ENCODE measurements at regions not wholly inside any gene's neighbourhood (a gene's known extent, or its start where the extent isn't known, plus 50 kb on each side); places are given as distances from the start of the nearest gene placed in this dataset.

DNA sequence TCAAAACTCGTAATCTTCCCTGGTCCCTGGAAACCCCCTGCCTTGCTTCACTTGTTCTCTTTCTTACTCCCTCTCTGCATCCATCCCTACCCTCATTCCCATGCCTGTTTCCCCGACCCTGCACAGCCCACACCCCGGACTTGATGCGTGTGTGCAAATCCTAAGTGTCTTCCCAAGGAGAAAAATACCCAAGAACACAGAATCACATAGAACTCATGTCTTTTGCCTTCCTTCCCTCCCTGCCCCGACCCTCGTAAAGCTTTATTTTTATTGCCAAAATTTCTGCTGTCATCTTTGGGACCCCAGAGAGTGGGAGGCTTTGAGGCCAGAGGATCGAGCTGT lies 169.6 kb upstream of the PMEPA1 start:
- BruUV-seq (replicated peaks), result no TSS peak
- no peak for TF ChIP-seq NRF1 (conservative IDR thresholded peaks at IDR 0.05; ENCODE audit: low read depth, low read length)
- no peak for TF ChIP-seq CREB1 (IDR thresholded peaks at IDR 0.05; ENCODE audit: low read depth)
- no peak for TF ChIP-seq POLR2AphosphoS2 (IDR thresholded peaks at IDR 0.05; ENCODE audit: low read depth, low read length)
- no peak for TF ChIP-seq CBFB (IDR thresholded peaks at IDR 0.05; ENCODE audit: low read depth)
- TF ChIP-seq MXI1 (IDR thresholded peaks at IDR 0.05; ENCODE audit: low read depth, low read length), result no peak
- TF ChIP-seq, protein P1, sequence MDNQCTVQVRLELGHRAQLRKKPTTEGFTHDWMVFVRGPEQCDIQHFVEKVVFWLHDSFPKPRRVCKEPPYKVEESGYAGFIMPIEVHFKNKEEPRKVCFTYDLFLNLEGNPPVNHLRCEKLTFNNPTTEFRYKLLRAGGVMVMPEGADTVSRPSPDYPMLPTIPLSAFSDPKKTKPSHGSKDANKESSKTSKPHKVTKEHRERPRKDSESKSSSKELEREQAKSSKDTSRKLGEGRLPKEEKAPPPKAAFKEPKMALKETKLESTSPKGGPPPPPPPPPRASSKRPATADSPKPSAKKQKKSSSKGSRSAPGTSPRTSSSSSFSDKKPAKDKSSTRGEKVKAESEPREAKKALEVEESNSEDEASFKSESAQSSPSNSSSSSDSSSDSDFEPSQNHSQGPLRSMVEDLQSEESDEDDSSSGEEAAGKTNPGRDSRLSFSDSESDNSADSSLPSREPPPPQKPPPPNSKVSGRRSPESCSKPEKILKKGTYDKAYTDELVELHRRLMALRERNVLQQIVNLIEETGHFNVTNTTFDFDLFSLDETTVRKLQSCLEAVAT (IDR thresholded peaks at IDR 0.05), result no peak
- TF ChIP-seq PML (IDR thresholded peaks at IDR 0.05; ENCODE audit: low read length), result no peak
- TF ChIP-seq ETV6 (conservative IDR thresholded peaks at IDR 0.05 in 1 of 2, IDR thresholded peaks at IDR 0.05 in 1 of 2; ENCODE audit: borderline replicate concordance in 1 of 2, low read depth in 1 of 2), result no peak
- no peak for TF ChIP-seq SIX5 (IDR thresholded peaks at IDR 0.05; ENCODE audit: low read depth, low read length, severe bottlenecking)
- TF ChIP-seq, protein P2, sequence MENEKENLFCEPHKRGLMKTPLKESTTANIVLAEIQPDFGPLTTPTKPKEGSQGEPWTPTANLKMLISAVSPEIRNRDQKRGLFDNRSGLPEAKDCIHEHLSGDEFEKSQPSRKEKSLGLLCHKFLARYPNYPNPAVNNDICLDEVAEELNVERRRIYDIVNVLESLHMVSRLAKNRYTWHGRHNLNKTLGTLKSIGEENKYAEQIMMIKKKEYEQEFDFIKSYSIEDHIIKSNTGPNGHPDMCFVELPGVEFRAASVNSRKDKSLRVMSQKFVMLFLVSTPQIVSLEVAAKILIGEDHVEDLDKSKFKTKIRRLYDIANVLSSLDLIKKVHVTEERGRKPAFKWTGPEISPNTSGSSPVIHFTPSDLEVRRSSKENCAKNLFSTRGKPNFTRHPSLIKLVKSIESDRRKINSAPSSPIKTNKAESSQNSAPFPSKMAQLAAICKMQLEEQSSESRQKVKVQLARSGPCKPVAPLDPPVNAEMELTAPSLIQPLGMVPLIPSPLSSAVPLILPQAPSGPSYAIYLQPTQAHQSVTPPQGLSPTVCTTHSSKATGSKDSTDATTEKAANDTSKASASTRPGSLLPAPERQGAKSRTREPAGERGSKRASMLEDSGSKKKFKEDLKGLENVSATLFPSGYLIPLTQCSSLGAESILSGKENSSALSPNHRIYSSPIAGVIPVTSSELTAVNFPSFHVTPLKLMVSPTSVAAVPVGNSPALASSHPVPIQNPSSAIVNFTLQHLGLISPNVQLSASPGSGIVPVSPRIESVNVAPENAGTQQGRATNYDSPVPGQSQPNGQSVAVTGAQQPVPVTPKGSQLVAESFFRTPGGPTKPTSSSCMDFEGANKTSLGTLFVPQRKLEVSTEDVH (IDR thresholded peaks at IDR 0.05; ENCODE audit: low read depth, partially characterized antibody), result no peak
- TF ChIP-seq, protein P3, sequence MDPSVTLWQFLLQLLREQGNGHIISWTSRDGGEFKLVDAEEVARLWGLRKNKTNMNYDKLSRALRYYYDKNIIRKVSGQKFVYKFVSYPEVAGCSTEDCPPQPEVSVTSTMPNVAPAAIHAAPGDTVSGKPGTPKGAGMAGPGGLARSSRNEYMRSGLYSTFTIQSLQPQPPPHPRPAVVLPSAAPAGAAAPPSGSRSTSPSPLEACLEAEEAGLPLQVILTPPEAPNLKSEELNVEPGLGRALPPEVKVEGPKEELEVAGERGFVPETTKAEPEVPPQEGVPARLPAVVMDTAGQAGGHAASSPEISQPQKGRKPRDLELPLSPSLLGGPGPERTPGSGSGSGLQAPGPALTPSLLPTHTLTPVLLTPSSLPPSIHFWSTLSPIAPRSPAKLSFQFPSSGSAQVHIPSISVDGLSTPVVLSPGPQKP (IDR thresholded peaks at IDR 0.05; ENCODE audit: low read depth, low read length), result no peak
- no peak for TF ChIP-seq MTA2 (IDR thresholded peaks at IDR 0.05; ENCODE audit: low read depth)
- TF ChIP-seq ZSCAN29 (IDR thresholded peaks at IDR 0.05), result no peak
- TF ChIP-seq TBL1XR1 (IDR thresholded peaks at IDR 0.05; ENCODE audit: low read depth, low read length), result no peak
- TF ChIP-seq, protein P4, sequence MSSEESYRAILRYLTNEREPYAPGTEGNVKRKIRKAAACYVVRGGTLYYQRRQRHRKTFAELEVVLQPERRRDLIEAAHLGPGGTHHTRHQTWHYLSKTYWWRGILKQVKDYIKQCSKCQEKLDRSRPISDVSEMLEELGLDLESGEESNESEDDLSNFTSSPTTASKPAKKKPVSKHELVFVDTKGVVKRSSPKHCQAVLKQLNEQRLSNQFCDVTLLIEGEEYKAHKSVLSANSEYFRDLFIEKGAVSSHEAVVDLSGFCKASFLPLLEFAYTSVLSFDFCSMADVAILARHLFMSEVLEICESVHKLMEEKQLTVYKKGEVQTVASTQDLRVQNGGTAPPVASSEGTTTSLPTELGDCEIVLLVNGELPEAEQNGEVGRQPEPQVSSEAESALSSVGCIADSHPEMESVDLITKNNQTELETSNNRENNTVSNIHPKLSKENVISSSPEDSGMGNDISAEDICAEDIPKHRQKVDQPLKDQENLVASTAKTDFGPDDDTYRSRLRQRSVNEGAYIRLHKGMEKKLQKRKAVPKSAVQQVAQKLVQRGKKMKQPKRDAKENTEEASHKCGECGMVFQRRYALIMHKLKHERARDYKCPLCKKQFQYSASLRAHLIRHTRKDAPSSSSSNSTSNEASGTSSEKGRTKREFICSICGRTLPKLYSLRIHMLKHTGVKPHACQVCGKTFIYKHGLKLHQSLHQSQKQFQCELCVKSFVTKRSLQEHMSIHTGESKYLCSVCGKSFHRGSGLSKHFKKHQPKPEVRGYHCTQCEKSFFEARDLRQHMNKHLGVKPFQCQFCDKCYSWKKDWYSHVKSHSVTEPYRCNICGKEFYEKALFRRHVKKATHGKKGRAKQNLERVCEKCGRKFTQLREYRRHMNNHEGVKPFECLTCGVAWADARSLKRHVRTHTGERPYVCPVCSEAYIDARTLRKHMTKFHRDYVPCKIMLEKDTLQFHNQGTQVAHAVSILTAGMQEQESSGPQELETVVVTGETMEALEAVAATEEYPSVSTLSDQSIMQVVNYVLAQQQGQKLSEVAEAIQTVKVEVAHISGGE (CRISPR knock-in tag; IDR thresholded peaks at IDR 0.05), result no peak
- no peak for TF ChIP-seq ZZZ3 (IDR thresholded peaks at IDR 0.05; ENCODE audit: control insufficient read depth, insufficient read length, low read depth)
- TF ChIP-seq RB1 (IDR thresholded peaks at IDR 0.05; ENCODE audit: borderline replicate concordance), result no peak

More for the DNA sequence above, 169.6 kb upstream of the PMEPA1 start:
- no peak overlapping the region for H3K4me3 ChIP-seq
- H4K20me1 ChIP-seq (ENCODE audit: control insufficient read depth, insufficient read depth), result no peaks in the 10 kb centered on the region
- FAIRE-seq, result no peak
- no peaks in the 10 kb centered on the region for H3K79me2 ChIP-seq (ENCODE audit: control insufficient read depth, insufficient read depth, low read length)
- no peaks in the 10 kb centered on the region for H3K36me3 ChIP-seq (ENCODE audit: control insufficient read depth in 2 of 2, insufficient read depth in 2 of 2, low read length in 1 of 2)
- no peak overlapping the region for H3K27ac ChIP-seq (ENCODE audit: control insufficient read depth, insufficient read depth)
- ATAC-seq, result no peak
- ChIA-PET RAD21 (ENCODE audit: unreplicated experiment) (no interaction called here), CTCF (no interaction called here), SMC1A (ENCODE audit: uncharacterized antibody, unreplicated experiment) (no interaction called here), POLR2A (no interaction called here)
- in situ Hi-C loops (cut with MboI) (no loop called here), intact Hi-C loops (cut with micrococcal nuclease; ENCODE audit: unreplicated experiment) (no loop called here)
- no peak for DNase-seq (ENCODE audit: low read depth, low spot score)
- no peaks in the 10 kb centered on the region for H3K9me3 ChIP-seq (replicated peaks; ENCODE audit: control insufficient read depth, insufficient read depth, low read length)
- no peaks in the 10 kb centered on the region for H3K4me1 ChIP-seq (ENCODE audit: control insufficient read depth, insufficient read depth, low read length)
- H3K4me2 ChIP-seq (ENCODE audit: control insufficient read depth, insufficient read depth), result no peak overlapping the region
- no peak overlapping the region for H2AFZ ChIP-seq (ENCODE audit: control insufficient read depth, low read depth, low read length)
- H3K27me3 ChIP-seq (replicated peaks in 1 of 2; ENCODE audit: control insufficient read depth in 2 of 2, insufficient read depth in 2 of 2, low read length in 1 of 2), result peaks cover 3 to 5% of the 10 kb centered on the region in 2 experiments; a peak in 2 of 4 replicates
- WGBS (ENCODE audit: insufficient coverage, insufficient replicate concordance, low lambda C conversion rate, missing lambda C conversion rate), result 11% methylated on average over 7 of the region's 7 CpGs
- no peak overlapping the region for H3K9ac ChIP-seq (ENCODE audit: control insufficient read depth, insufficient read depth, low read length)

Data from GM12878 (cell line).